A549 (cell line): ENCODE measurements at regions not wholly inside any gene's neighbourhood (a gene's known extent, or its start where the extent isn't known, plus 50 kb on each side); places are given as distances from the start of the nearest gene placed in this dataset.

Experiments
- CEBPB ChIP-seq, 2 experiments: fragments of >200 bp in 1 of 2; sonication (Bioruptor Twin) in 1 of 2; formaldehyde crosslinking in 1 of 2; IDR thresholded peaks; 2 replicates each; pipeline ENCODE4 v1.6.1; 2012 to 2016
- EP300 ChIP-seq, 2 experiments: fragments of >200 bp; sonication (Bioruptor Twin); formaldehyde crosslinking; IDR thresholded peaks; 2 replicates in 1 of 2; 3 replicates in 1 of 2; pipeline ENCODE4 v1.6.1; 2016 to 2017
- FOSB ChIP-seq: fragments of 250-450 bp; sonication (Bioruptor Pico); IDR thresholded peaks from 2 replicates; pipeline ENCODE4 v1.5.0; 2020; ENCODE audit warnings: mild to moderate bottlenecking, moderate library complexity
- HOXB5 ChIP-seq: fragments of 250-450 bp; sonication (Bioruptor Pico); IDR thresholded peaks from 2 replicates; pipeline ENCODE4 v1.5.0; 2020; ENCODE audit warnings: mild to moderate bottlenecking, moderate library complexity
- PHF8 ChIP-seq: fragments of 200-600 bp; sonication (generic); IDR thresholded peaks from 2 replicates; pipeline ENCODE4 v1.6.1; 2016; ENCODE audit warnings: low read depth, mild to moderate bottlenecking, antibody characterized with exemption, moderate library complexity, borderline replicate concordance
- POLR2A ChIP-seq: IDR thresholded peaks from 2 replicates; pipeline ENCODE4 v1.6.1; 2012; ENCODE audit warnings: mild to moderate bottlenecking, low read length
- RFX5 ChIP-seq: fragments of 450-650 bp; IDR thresholded peaks from 2 replicates; pipeline ENCODE4 v1.7.1; 2014; ENCODE audit warnings: antibody characterized with exemption, mild to moderate bottlenecking, moderate library complexity
- TF ChIP-seq, protein P1 (sequence below): fragments of >200 bp; sonication (Bioruptor Twin); formaldehyde crosslinking; IDR thresholded peaks from 3 replicates; pipeline ENCODE4 v1.5.1; 2016
- TF ChIP-seq, protein P2 (sequence below): fragments of 200-600 bp; sonication (generic); IDR thresholded peaks from 2 replicates; pipeline ENCODE4 v1.6.1; 2016; ENCODE audit warnings: antibody characterized with exemption, mild to moderate bottlenecking, moderate library complexity
- TF ChIP-seq, protein P3 (sequence below): fragments of 450-650 bp; IDR thresholded peaks from 2 replicates; pipeline ENCODE4 v1.6.1; 2014; ENCODE audit warnings: antibody characterized with exemption

DNA sequence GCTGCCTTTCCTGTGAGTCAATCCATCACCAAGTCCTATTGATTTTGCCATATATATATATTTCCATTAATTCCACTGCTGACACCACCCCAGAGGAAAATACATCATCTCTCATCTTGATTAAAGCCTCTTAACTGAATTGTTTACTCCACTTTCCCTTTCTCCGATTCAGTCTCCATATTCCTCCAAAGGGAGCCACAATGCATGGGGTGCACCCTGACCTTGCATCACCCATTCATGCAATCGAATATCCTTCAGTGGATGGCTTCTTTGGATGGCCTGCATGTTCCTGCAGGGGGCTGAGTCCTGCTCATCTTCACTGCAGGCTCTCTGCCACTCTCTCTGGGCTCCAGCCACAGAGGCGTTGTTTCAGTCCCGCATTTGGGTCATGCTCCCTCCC lies 231.0 kb downstream of the SNX18 start:
- TF ChIP-seq RFX5 (no peak), PHF8 (no peak), HOXB5 (CRISPR knock-in tag) (no peak), POLR2A (no peak), EP300 (IDR thresholded peaks at IDR 0.05) (no peak), CEBPB (IDR thresholded peaks at IDR 0.05) (no peak), FOSB (CRISPR knock-in tag) (no peak)
- TF ChIP-seq, protein P1, sequence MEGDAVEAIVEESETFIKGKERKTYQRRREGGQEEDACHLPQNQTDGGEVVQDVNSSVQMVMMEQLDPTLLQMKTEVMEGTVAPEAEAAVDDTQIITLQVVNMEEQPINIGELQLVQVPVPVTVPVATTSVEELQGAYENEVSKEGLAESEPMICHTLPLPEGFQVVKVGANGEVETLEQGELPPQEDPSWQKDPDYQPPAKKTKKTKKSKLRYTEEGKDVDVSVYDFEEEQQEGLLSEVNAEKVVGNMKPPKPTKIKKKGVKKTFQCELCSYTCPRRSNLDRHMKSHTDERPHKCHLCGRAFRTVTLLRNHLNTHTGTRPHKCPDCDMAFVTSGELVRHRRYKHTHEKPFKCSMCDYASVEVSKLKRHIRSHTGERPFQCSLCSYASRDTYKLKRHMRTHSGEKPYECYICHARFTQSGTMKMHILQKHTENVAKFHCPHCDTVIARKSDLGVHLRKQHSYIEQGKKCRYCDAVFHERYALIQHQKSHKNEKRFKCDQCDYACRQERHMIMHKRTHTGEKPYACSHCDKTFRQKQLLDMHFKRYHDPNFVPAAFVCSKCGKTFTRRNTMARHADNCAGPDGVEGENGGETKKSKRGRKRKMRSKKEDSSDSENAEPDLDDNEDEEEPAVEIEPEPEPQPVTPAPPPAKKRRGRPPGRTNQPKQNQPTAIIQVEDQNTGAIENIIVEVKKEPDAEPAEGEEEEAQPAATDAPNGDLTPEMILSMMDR: no peak
- TF ChIP-seq, protein P2, sequence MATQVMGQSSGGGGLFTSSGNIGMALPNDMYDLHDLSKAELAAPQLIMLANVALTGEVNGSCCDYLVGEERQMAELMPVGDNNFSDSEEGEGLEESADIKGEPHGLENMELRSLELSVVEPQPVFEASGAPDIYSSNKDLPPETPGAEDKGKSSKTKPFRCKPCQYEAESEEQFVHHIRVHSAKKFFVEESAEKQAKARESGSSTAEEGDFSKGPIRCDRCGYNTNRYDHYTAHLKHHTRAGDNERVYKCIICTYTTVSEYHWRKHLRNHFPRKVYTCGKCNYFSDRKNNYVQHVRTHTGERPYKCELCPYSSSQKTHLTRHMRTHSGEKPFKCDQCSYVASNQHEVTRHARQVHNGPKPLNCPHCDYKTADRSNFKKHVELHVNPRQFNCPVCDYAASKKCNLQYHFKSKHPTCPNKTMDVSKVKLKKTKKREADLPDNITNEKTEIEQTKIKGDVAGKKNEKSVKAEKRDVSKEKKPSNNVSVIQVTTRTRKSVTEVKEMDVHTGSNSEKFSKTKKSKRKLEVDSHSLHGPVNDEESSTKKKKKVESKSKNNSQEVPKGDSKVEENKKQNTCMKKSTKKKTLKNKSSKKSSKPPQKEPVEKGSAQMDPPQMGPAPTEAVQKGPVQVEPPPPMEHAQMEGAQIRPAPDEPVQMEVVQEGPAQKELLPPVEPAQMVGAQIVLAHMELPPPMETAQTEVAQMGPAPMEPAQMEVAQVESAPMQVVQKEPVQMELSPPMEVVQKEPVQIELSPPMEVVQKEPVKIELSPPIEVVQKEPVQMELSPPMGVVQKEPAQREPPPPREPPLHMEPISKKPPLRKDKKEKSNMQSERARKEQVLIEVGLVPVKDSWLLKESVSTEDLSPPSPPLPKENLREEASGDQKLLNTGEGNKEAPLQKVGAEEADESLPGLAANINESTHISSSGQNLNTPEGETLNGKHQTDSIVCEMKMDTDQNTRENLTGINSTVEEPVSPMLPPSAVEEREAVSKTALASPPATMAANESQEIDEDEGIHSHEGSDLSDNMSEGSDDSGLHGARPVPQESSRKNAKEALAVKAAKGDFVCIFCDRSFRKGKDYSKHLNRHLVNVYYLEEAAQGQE: no peak
- TF ChIP-seq, protein P3, sequence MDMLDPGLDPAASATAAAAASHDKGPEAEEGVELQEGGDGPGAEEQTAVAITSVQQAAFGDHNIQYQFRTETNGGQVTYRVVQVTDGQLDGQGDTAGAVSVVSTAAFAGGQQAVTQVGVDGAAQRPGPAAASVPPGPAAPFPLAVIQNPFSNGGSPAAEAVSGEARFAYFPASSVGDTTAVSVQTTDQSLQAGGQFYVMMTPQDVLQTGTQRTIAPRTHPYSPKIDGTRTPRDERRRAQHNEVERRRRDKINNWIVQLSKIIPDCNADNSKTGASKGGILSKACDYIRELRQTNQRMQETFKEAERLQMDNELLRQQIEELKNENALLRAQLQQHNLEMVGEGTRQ: no peak
